GM19463 (cell line): ENCODE measurements at regions not wholly inside any gene's neighbourhood (a gene's known extent, or its start where the extent isn't known, plus 50 kb on each side); places are given as distances from the start of the nearest gene placed in this dataset.
"Not testable (repeated sequence)": the region's sequence is repeated elsewhere in the genome, so short reads cannot be mapped to it uniquely, and the experiment has no call there.

Experiments used
- ATAC-seq: cut with Tn5 transposase; IDR thresholded peaks from one replicate; pipeline ENCODE4 v1.9.1; 2021; ENCODE audit warnings: mild to moderate bottlenecking, moderate library complexity; ENCODE audit not compliant: unreplicated experiment

DNA sequence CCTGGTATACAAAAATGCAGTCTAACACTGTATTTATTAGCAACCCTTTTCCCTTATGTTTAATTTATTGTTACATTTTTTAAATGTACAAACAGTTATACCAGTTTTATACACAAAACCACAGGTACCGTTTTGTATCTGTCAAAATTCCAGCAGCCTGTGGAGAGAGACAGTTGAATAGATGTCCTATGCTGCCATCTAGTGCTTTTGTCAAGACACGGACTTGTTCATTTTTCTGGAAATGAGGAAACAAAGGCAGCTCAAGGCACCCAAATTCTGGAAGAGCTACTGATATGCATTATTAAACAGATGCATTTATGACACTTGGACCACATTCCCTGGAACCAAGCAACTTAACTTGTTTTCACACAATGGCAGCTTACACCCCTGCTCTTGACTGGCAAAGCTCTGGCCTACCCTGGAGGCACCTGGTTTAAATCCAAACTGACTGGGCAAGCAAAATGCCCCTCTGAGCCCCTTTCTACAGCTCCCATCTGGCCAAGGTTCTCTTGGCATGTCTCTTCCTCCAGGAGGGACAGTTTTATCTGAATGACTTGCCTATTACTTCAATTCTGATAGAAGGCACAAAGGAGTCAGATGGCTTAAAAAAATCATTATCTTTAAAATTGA is 286.9 kb upstream of the PRKD1 start:
- no peak for ATAC-seq

DNA sequence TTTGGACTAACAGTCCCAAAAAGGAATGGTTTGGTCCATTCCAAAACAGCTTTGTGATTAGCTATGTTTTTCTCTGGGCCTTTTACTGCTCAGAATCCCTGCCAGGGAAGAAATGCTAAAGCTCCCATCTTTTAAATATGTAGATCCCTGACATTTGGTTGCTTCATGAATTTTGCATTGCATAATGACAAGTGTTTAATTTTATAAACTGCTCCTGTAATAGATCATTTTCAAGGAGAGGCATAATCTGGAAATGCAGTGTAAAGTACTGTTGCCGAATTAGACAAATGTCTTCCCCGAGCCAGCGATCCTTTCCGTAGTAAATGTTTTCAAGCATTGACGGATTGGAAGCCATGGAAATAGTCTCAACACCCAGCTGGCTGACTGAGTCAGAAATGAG is 291.3 kb upstream of the PRKD1 start:
- ATAC-seq, result no peak

DNA sequence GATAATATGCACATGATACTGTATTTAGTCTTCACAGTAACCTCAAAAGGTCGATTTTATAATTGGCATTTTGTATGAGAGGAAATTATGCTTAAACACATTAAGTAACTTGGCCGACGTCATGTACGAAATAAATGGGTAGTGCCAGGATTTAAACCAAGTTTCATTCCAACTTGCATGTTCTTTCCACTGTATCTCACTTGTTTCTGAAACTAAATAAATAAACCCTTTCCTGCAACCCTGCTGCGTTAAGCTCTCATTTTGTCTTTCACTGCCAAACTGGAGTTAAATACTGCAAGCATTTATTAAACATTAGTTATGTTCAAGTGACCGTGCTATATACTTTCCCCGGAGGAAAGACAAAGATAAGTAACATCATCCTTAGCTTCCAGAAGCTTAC is 293.9 kb upstream of the PRKD1 start:
- ATAC-seq, result no peak

DNA sequence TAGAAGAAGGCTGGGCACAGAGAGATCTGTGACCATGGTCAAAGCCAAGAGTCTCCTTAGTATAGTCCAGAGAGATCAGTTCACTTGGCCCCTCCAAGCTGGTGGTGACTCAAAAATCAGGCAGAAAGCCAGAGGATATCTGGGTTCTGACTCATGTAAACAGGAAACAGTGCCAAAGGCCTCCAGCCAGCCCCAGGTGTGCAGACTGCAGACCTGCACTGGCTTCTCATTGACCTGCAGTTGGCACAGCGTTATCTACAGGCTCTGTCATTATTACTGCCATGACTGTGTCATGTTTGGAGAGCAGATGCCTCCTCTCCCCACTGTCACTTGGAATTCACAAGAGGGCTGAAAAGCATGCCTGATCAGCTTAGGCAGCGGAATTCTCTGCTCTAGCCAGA is 295.7 kb upstream of the PRKD1 start:
- no peak for ATAC-seq

DNA sequence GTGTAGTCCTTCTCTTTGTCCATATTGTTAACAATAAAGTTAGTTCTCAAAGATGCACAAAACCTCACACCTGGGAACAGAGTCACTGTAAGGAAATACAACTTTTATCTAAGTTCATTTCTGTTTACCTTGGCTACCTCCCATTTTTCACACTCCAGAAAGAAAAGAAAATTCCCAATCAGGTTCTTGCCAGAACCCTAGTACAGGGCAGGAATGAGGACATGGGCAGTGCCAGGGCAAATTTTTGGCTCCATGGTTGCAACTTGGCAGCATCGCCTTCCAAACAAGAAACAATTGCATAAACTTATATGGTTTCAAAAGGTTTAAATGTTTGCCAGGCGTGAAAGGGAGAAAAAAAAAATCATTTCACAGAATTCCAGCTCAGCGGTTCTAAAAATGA is 296.3 kb upstream of the PRKD1 start:
- ATAC-seq, result no peak

DNA sequence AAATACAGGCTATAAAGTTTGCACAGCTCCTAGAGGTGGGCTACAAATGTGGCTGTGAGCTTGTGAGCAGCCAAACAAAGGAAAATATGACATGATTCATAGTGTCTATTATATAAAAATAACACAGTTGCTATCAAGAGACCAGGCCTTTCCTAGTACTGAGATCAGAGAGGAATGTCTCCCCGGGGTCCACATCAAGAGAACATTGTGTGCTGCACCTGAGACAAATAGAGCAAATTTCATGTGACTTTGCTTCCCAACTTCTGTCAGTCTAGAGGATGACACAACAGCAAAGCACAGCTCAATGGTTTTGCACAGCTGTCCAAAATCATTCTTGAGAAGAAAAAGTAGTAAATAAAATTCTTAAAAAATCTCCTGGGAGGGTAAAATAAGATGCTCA is 297.5 kb upstream of the PRKD1 start:
- ATAC-seq, result no peak

DNA sequence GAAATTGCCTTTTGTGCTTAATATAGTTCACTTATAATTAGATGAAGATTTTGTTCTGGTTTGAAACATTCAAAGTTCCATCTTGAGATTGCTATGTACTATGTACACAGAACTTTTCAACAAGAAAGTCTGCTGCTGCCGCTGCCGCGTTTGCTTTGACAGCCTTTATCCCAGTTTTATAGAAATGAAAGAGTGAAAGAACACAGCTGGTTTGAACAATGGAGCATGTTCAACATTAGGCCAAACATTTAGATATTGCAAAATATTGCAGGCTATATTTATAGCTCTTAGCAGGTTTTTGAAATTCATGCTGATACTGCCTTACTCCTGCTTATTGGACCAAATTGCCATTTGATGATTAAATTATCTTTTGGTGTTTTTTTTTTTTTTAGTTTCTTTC is 299.8 kb upstream of the PRKD1 start:
- no peak for ATAC-seq

DNA sequence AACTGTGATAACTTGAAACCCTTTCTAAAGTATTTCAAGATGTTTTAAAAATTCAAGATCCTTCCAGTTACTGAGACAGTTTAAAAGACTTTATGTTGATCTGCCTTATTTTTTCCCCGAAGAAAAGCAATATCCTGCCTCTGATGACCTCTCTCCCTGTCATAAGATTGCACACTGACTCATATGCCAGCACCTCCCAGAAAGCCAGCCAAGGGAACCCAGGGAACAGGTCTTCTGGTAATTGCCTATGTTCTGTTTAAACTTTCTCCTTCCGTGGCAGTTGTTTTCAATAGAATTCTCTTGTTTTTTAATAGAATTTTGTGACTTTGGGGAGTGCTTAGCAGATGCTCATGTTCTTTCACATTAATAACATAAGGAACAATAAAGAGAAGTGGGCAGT is 300.2 kb upstream of the PRKD1 start:
- ATAC-seq, result no peak

DNA sequence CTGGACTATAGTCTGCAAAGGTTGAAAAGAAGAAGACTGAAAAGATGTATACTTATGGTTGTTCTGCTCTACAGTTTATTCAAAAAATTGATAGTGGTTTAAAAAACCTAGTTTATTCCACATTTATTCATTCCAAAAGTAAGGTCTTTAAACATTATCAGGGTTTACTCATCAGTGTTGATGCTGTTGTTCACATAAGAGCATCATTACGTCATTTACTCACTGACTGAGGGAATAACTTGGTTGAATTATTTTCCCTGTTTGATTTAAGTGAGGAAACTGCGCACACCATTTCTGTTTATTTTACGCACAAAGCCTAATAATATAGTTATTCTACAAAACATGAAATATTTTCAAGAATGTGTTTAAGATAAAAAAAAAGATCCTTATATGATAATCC is 303.1 kb upstream of the PRKD1 start:
- no peak for ATAC-seq

DNA sequence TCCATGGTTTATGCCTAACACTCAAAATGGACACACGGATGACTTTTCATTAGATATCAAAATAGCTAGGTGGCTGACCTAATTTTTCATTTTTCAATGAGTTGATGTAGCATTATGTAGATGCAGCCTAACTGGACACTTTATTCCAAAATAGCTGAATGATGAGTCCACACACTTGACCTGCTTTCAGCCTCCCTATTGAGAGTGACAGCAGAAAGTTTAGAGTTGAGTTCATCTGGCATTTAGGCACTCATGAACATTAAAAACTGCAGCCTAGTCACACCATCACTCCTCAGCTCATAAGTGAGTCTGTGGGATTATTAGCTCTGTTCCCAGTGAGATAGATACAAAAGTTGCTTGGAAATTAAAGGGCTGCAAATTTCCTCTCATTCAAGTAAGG is 307.3 kb upstream of the PRKD1 start:
- ATAC-seq, result no peak

DNA sequence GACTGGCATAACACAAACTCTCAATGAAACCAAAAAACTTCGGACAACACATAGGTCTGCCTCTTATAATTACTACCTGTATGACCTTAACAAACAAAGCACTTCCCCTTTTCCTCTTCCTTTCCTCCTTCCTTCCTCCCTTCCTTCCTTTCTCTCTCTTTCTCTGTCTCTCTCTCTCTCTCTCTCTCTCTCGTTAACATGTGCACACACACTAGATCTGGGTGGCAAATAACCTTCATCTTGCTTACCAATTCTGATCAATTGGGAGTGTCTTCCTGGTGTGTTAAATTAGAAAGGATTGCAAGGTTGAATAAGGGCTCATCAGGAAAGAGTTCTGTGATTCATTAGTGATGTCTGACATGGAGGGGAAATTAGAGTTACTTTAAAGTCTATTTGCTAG is 307.8 kb upstream of the PRKD1 start:
- no peak for ATAC-seq

DNA sequence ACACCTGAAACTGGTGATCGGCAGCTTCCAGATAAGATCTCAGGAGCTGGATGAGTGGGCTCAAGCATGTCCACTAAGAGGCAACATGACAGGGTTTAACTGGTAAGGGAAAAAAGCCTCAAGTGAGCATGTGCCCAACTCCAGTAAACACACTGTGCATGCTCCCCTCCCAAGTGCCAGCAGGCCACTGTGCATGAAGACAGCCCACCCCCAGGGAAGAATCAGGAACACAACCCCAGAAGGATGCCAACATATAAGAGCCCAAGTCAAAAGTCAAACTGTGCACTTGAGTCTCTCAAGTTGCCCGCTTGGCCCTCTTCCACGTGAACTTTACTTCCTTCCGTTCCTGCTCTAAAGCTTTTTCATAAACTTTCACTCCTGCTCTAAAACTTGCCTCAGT is 311.3 kb upstream of the PRKD1 start:
- no peak for ATAC-seq

DNA sequence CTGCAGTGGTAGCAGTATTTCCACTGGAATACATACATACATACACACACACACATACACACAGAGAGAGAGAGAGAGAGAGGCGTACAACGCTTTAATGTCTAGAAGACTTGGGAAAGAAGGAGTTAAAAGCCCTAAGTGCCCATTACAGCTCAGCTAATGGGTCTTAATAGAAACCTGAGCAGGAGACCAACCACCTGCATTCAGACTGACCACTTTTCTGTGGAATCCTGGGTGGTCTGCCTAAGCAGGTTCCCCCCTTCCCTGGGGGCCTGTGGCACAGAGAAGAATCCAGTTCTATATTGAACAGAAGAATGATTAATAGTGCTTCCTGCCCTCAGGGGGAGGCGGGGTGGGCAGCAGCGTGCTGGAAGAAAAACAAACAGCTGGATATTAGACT is 312.4 kb upstream of the PRKD1 start:
- ATAC-seq, result no peak

DNA sequence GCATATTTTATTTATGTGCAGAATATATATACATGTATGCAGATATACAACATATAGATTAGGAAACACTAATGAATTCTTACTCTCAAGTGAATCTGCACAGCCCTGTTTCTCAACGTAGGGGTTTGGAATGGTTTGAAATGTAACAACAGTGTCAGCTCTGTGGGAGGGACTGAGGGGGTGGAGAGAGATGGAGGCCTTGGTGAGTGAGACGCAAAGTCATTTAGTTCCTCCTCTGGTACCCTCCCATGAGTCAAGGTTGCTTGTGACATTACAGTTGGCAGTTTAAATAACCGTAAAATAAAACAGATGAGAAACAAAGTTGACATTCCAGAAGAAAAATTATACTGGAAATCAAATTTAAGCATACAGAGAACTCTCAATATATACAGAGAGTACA is 313.0 kb upstream of the PRKD1 start:
- ATAC-seq, result no peak

DNA sequence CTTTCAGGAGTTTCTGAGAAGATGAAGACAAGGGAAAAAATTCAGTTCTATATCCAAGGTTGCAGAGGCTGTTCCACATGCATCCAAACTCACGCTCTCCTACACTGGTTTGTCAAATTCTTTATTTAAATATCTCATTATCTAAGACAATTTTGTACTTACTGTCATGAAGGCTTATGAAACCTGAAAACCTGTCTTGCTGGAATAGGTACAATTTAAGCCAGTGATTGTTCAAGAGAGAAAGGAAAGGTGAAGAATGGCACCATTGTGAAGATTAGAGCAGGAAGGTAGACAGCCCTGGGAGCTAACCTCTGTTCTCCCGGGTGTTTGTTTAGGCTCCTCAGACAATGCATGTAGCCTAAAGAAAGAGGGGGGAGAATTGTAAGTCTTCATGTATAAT is 315.1 kb upstream of the PRKD1 start:
- no peak for ATAC-seq

DNA sequence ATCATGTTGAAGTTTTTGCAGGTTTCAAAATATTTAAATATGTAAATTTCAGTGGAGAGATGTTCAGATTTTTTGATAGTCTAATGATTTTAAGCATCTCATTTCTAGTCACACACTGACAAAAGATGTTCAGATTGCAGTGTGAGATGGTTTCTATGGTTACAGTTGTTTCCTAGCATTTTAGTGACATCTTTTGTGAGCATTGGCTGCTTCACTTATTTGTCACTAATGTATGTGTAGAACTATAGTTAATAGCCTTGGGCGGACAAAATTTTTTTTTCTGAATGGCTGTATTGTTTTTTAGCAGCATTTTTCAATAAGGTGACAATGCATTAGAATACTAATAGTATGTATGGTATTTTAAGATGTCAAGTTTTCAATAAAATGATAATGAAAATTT is 315.6 kb upstream of the PRKD1 start:
- no peak for ATAC-seq

DNA sequence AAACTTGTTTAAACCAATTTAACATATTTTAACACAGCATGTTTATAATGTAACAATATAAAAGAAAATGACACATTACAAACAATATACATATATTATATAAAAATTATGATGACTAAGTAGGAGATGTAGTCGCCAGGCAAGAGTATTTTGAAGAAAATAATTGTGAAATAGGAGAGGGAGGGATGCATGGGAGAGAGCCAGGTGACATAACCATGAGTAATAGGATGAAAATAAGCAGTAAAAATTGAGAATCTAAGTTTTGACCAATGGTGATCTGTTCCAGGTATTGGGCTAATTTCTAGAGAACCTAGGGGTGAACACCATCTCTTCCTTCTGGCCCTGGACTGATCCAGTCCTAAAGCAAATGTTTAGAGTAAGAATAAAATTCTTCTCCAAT is 315.2 kb upstream of the G2E3 start:
- ATAC-seq, result no peak

DNA sequence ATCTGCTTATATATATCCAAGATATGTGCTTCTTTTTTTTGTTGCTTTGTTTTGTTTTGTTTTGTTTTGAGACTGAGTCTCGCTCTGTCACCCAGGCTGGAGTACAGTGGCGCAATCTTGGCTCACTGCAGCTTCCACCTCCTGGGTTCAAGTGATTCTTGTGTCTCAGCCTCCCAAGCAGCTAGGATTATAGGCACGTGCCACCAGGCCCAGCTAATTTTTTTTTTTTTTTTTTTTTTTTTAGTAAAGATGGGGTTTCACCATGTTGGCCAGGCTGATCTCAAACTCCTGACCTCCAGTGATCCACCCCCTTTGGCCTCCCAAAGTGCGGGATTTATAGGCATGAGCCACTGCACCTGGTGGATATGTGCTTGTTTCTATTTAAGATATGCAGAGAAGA is 314.6 kb upstream of the G2E3 start:
- ATAC-seq, result not testable (repeated sequence)

DNA sequence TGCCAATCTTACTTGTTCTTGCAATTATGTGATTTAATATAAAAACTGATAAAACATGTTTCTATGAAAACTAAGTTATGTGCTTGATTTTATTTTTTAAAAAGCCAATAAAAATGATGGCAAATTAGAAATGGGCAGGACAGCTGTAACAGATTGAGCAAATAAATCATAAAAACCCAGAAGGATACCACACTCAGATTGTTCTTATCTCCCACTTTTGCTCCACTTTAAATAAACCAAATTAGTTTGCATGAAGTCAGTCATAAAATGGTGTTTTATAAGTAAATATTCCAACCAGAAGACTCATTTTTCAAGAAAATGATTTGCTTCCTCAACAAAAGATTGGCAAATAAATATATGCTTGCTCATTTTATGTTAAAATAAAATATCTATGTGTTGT is 307.9 kb upstream of the G2E3 start:
- no peak for ATAC-seq

DNA sequence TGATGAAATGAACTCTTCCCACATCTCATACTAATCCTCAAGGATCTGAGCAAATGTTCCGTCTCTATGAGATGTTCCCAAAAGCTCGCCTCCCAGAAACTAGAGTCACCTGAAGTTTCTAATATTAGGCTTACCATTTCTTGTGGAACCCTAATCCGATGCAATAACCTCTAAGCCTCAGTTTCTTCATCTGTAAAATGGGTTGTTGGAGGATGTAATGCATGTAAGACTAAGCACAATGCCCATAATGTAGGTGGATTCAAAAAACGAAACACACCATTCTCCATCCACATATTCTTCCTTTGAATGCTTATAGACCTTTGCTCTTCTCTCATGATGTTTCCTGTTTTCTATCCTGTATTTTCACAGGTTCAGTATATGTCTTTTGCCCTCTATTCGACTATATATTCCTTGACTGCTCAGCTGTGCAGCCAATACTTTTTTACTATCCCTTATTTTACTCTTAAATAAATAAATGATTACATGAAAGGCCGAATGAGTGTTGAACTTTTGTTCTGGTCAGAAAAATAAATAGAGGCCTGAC is 307.3 kb upstream of the G2E3 start:
- no peak for ATAC-seq

DNA sequence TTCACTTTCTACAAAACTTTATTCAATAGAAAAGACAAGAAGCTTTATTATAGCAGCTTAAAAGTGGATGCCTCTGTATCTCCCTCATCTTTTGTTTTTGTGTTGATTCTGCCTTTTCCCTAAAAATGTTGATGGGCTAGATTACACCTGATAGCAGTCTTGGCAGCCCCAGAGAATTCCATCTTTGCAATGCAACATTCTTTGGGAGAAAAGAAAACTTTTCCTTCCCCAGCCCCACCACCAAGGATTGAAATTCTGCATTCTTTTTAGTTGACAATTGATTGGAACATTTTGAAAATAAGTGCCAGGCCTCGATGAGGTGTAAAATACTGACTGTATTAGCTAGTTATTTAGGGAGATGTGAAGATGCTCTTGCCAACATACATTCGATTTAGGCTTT is 306.8 kb upstream of the G2E3 start:
- ATAC-seq, result no peak

DNA sequence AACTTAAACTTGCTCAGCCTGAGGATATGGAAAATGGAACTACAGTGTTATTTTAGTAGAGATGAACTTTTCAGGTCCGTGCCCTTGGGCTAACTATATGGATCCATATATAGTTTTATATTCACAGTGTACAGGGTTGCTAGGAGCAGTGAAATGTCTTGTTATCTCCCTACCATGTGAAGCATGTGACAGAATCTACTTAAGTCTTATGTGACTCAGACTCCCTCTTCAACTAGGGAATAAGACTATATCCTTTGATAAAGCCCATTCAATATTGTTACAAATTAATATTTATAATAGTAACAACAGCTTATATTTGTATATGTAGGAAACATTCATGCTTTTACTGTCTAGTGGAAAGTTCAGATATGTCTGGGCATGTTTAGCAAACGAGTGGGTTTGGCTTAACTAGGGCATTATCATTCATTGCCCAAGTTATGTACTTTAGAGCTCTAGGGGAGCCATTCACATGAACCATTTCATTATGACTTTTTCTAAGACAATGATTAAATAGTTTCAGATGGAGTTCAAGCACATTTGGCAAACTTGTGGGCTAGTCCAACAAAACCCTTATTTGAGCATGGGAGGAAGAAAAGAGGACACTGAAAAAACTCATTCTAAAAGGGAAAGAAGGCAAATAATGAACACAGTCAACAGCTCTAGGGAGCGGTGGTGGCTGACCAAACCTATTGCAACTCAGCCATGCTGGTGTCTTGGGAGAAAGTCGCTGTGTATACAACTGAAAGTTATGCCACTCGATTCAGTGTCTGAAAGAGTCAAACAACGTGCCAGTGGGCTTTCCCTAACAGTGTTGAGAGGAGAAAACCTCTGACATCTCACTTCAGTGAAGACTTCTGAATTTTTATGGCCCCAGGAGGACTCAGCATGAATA is 305.9 kb upstream of the G2E3 start:
- ATAC-seq, result no peak
